ENCODE measurements at regions not wholly inside any gene's neighbourhood (a gene's known extent, or its start where the extent isn't known, plus 50 kb on each side); places are given as distances from the start of the nearest gene placed in this dataset.

DNA sequence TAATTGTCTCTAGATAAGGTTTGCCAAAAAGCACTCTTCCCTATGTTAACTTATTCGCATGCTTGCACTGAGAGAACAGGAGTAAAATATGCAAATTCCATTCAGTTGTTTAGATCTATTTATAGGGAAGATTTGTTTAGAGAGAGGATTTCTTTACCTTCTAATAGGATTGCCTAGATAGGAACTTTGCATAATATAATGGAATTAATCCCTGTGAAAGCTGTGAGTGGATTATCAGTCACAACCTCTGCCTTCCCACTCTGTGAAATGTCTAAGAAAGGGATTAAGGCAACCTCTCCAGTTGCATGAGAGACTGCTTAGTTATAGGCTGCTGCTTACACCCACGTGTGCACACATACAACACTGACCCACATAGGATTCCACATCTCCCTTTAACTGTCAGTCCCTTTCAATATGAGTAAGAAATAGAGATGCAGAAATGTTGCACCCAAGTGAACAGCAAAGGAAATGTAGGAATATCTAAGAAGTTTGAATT is 83.2 kb downstream of the ALG10B start:
- Histone ChIP-seq H3K9me3 (replicated peaks; ENCODE audit: control insufficient read depth, insufficient read depth, low read depth, low read length) (no peaks in the 10 kb centered on the region; the same call in 1 of the 2 replicates), H3K4me3 (no peak overlapping the region), H3K79me2 (ENCODE audit: control insufficient read depth, insufficient read depth, low read length) (no peaks in the 10 kb centered on the region), H3K27ac (ENCODE audit: extremely low read depth, low read depth, low read length) (no peak overlapping the region), H3K36me3 (ENCODE audit: control insufficient read depth, insufficient read depth, low read length) (no peaks in the 10 kb centered on the region), H3K27me3 (ENCODE audit: control insufficient read depth in 2 of 2, insufficient read depth in 2 of 2, low read length in 2 of 2) (no peaks in the 10 kb centered on the region), H3K9ac (ENCODE audit: insufficient read depth in 1 of 2, low read depth in 2 of 2, low read length in 2 of 2) (no peak overlapping the region), H3K4me2 (ENCODE audit: insufficient read depth, low read length) (no peak overlapping the region), H4K20me1 (replicated peaks; ENCODE audit: control insufficient read depth, insufficient read depth, low read length) (no peaks in the 10 kb centered on the region), H3K9me1 (ENCODE audit: control insufficient read depth, insufficient read depth, low read length) (no peaks in the 10 kb centered on the region), H2AFZ (ENCODE audit: low read depth, low read length) (no peak overlapping the region), H3K4me1 (replicated peaks in 1 of 2; ENCODE audit: control insufficient read depth in 2 of 2, insufficient read depth in 2 of 2, low read length in 2 of 2) (no peaks in the 10 kb centered on the region)
- intact Hi-C loops (cut with micrococcal nuclease) (no loop called here), in situ Hi-C loops (cut with MboI) (no loop called here)
- FAIRE-seq (no peak), DNase-seq (ENCODE audit: extremely low read depth in 1 of 4, low spot score in 3 of 4) (no peak), ATAC-seq (no peak)
- 0% methylated on average over 2 of the region's 2 CpGs for WGBS (ENCODE audit: insufficient coverage, low coverage, missing lambda C conversion rate)
- BruUV-seq (replicated peaks), result no TSS peak
- no peak for TF ChIP-seq CHD2 (IDR thresholded peaks at IDR 0.05; ENCODE audit: low read depth, low read length)
- TF ChIP-seq KLF6 (CRISPR knock-in tag; IDR thresholded peaks at IDR 0.05; ENCODE audit: borderline replicate concordance), result no peak
- TF ChIP-seq FOXP1 (CRISPR knock-in tag; IDR thresholded peaks at IDR 0.05), result no peak
- no peak for TF ChIP-seq TAF15 (IDR thresholded peaks at IDR 0.05; ENCODE audit: low read depth, low read length)
- TF ChIP-seq SAP30 (IDR thresholded peaks at IDR 0.05; ENCODE audit: borderline replicate concordance, insufficient read depth, low read depth, low read length, poor library complexity, severe bottlenecking), result no peak
- no peak for TF ChIP-seq KLF16 (IDR thresholded peaks at IDR 0.05)
- TF ChIP-seq, protein P1, sequence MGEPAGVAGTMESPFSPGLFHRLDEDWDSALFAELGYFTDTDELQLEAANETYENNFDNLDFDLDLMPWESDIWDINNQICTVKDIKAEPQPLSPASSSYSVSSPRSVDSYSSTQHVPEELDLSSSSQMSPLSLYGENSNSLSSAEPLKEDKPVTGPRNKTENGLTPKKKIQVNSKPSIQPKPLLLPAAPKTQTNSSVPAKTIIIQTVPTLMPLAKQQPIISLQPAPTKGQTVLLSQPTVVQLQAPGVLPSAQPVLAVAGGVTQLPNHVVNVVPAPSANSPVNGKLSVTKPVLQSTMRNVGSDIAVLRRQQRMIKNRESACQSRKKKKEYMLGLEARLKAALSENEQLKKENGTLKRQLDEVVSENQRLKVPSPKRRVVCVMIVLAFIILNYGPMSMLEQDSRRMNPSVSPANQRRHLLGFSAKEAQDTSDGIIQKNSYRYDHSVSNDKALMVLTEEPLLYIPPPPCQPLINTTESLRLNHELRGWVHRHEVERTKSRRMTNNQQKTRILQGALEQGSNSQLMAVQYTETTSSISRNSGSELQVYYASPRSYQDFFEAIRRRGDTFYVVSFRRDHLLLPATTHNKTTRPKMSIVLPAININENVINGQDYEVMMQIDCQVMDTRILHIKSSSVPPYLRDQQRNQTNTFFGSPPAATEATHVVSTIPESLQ (CRISPR knock-in tag; IDR thresholded peaks at IDR 0.05), result no peak
- TF ChIP-seq NFE2 (IDR thresholded peaks at IDR 0.05; ENCODE audit: low read depth), result no peak
- no peak for TF ChIP-seq CREBBP (IDR thresholded peaks at IDR 0.05; ENCODE audit: low read depth, low read length)
- TF ChIP-seq ZNF282 (CRISPR knock-in tag; IDR thresholded peaks at IDR 0.05), result no peak
- no peak for TF ChIP-seq ZNF41 (CRISPR knock-in tag; conservative IDR thresholded peaks at IDR 0.05)
- no peak for TF ChIP-seq RAD21 (CRISPR knock-in tag; conservative IDR thresholded peaks at IDR 0.05 in 1 of 2, IDR thresholded peaks at IDR 0.05 in 1 of 2)
- no peak for TF ChIP-seq ADNP (tag; IDR thresholded peaks at IDR 0.05)
- TF ChIP-seq, protein P2, sequence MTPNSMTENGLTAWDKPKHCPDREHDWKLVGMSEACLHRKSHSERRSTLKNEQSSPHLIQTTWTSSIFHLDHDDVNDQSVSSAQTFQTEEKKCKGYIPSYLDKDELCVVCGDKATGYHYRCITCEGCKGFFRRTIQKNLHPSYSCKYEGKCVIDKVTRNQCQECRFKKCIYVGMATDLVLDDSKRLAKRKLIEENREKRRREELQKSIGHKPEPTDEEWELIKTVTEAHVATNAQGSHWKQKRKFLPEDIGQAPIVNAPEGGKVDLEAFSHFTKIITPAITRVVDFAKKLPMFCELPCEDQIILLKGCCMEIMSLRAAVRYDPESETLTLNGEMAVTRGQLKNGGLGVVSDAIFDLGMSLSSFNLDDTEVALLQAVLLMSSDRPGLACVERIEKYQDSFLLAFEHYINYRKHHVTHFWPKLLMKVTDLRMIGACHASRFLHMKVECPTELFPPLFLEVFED (CRISPR knock-in tag; conservative IDR thresholded peaks at IDR 0.05), result no peak
- no peak for TF ChIP-seq MIER1 (IDR thresholded peaks at IDR 0.05; ENCODE audit: low read depth)
- TF ChIP-seq MBD1 (CRISPR knock-in tag; IDR thresholded peaks at IDR 0.05), result no peak
- no peak for TF ChIP-seq SMARCA5 (IDR thresholded peaks at IDR 0.05)
- ChIA-PET CTCF (ENCODE audit: low intra/inter-chr PET ratio) (no interaction called here), POLR2A (no interaction called here)
